Right lobe of liver (tissue), 6 donors: ENCODE measurements at regions not wholly inside any gene's neighbourhood (a gene's known extent, or its start where the extent isn't known, plus 50 kb on each side); places are given as distances from the start of the nearest gene placed in this dataset.

ENCODE experiments used
- ATAC-seq, 4 donors: fragments of 200-7000 bp; cut with Tn5 transposase; one replicate each; pipeline ENCODE4 v1.9.1; 2020; ENCODE audit warnings: mild to moderate bottlenecking in 4 of 4, moderate library complexity in 4 of 4
- DNase-seq, 3 donors: peaks; one replicate each; pipeline ENCODE4 v3.0.0-alpha.2; 2020
- H3K27ac ChIP-seq, 3 donors: fragments of 200-600 bp; one replicate each; pipeline ENCODE4 v1.8.0; 2022
- H3K27me3 ChIP-seq, 2 donors: fragments of 200-600 bp; one replicate each; pipeline ENCODE4 v1.8.0; 2022
- H3K36me3 ChIP-seq, 4 donors: fragments of 200-600 bp; sonication (generic) in 1 of 4; one replicate each; pipeline versions ENCODE4 v1.5.1 to v1.8.0; 2017 to 2022; ENCODE audit warnings: control low read depth in 1 of 4
- H3K4me1 ChIP-seq, 4 donors: fragments of 200-600 bp; sonication (generic) in 1 of 4; one replicate each; pipeline versions ENCODE4 v1.5.1 to v1.8.0; 2017 to 2022; ENCODE audit warnings: control low read depth in 1 of 4
- H3K4me3 ChIP-seq, 3 donors: fragments of 200-600 bp; one replicate each; pipeline ENCODE4 v1.8.0; 2022
- H3K9me3 ChIP-seq, 4 donors: fragments of 200-600 bp; sonication (generic) in 1 of 4; one replicate each; pipeline versions ENCODE4 v1.5.1 to v1.8.0; 2017 to 2022; ENCODE audit warnings: control low read depth in 1 of 4
- CTCF ChIP-seq, 4 donors: fragments of 200-600 bp in 3 of 4; fragments of 450-650 bp in 1 of 4; IDR thresholded peaks; one replicate each; pipeline versions ENCODE4 v1.5.1 to v1.8.0; 2016 to 2022; ENCODE audit warnings: antibody characterized with exemption in 4 of 4, mild to moderate bottlenecking in 2 of 4
- POLR2A ChIP-seq: fragments of 450-650 bp; IDR thresholded peaks from one replicate; pipeline ENCODE4 v1.6.1; 2017; ENCODE audit warnings: antibody characterized with exemption, mild to moderate bottlenecking
- WGBS: methylation state at CpG from one replicate; pipeline ENCODE4 v1.1.6; 2018; ENCODE audit warnings: low coverage, low lambda C conversion rate; ENCODE audit not compliant: insufficient coverage; ENCODE audit errors: missing lambda C conversion rate; 5-methylcytosine and 5-hydroxymethylcytosine counted together
- intact Hi-C, 2 donors: fragments of 100-400 bp; cut with DNase I; formaldehyde crosslinking; loops; one replicate each; pipeline versions ENCODE4 v1.11.2 to v1.14.1; 2022
- donor health status: DM: no; HTN: yes; CAD: no.
- donor health status: DM: no; HTN: no; CAD: no.
- donor health status: DM: no; HTN: no; CAD: no.
- donor health status: DM: no; HTN: yes; CAD: no.
- donor health status: DM: no; HTN: yes; CAD: no.

GRCh38 chr2:4597400-4597799 lies 894.0 kb downstream of the DCDC2C start:
- H3K9me3 ChIP-seq = no peaks in the 10 kb centered on the region
- 63% methylated on average over 3 of the region's 3 CpGs for WGBS
- no peak overlapping the region for H3K4me3 ChIP-seq
- intact Hi-C loops = no loop called here
- no peaks in the 10 kb centered on the region for H3K36me3 ChIP-seq
- DNase-seq (no peak), ATAC-seq (no peak)
- TF ChIP-seq POLR2A (no peak), CTCF (IDR thresholded peaks at IDR 0.05) (no peak)
- no peaks in the 10 kb centered on the region for H3K27me3 ChIP-seq
- no peaks in the 10 kb centered on the region for H3K4me1 ChIP-seq
- H3K27ac ChIP-seq = no peak overlapping the region

- TF ChIP-seq CTCF (IDR thresholded peaks at IDR 0.05) = no peak
- no peak for TF ChIP-seq POLR2A
- no peak for DNase-seq
- Histone ChIP-seq H3K9me3 (no peaks in the 10 kb centered on the region), H3K27me3 (no peaks in the 10 kb centered on the region), H3K4me3 (no peak overlapping the region), H3K4me1 (no peaks in the 10 kb centered on the region), H3K27ac (no peak overlapping the region), H3K36me3 (no peaks in the 10 kb centered on the region)
- no CpG with 5 or more reads among the region's 1 CpG for WGBS
- intact Hi-C loops = no loop called here
- ATAC-seq = no peak
Observed at GRCh38 chr2:4604767-4605166, 901.4 kb downstream of the DCDC2C start.

- TF ChIP-seq POLR2A = no peak
- TF ChIP-seq CTCF (IDR thresholded peaks at IDR 0.05) = no peak
- ATAC-seq (no peak), DNase-seq (no peak)
- Histone ChIP-seq H3K36me3 (no peaks in the 10 kb centered on the region), H3K27me3 (no peaks in the 10 kb centered on the region), H3K4me3 (no peak overlapping the region), H3K9me3 (no peaks in the 10 kb centered on the region), H3K27ac (no peak overlapping the region), H3K4me1 (no peaks in the 10 kb centered on the region)
- intact Hi-C loops = no loop called here
- WGBS = 26% methylated on average over 3 of the region's 3 CpGs
Observed at GRCh38 chr2:4618141-4618540, 914.8 kb downstream of the DCDC2C start.

- DNase-seq (no peak), ATAC-seq (no peak)
- Histone ChIP-seq H3K27me3 (no peaks in the 10 kb centered on the region), H3K27ac (no peak overlapping the region), H3K36me3 (no peaks in the 10 kb centered on the region), H3K9me3 (no peaks in the 10 kb centered on the region), H3K4me1 (no peaks in the 10 kb centered on the region), H3K4me3 (no peak overlapping the region)
- no peak for TF ChIP-seq CTCF (IDR thresholded peaks at IDR 0.05)
- no peak for TF ChIP-seq POLR2A
- WGBS = 67% methylated on average over 12 of the region's 12 CpGs
- intact Hi-C loops = no loop called here
Observed at GRCh38 chr2:4618630-4619228, 915.4 kb downstream of the DCDC2C start.
